ENCODE measurements at regions not wholly inside any gene's neighbourhood (a gene's known extent, or its start where the extent isn't known, plus 50 kb on each side); places are given as distances from the start of the nearest gene placed in this dataset.

GRCh38 chr11:70501051-70501901 lies 102.9 kb downstream of the CTTN start:
- TF ChIP-seq PRDM15 (CRISPR knock-in tag; IDR thresholded peaks at IDR 0.05), result no peak
- TF ChIP-seq POLR2AphosphoS5 (IDR thresholded peaks at IDR 0.05; ENCODE audit: low read depth, low read length), result no peak
- TF ChIP-seq HDAC6 (IDR thresholded peaks at IDR 0.05; ENCODE audit: low read depth, low read length), result no peak
- TF ChIP-seq HIVEP1 (CRISPR knock-in tag; IDR thresholded peaks at IDR 0.05), result no peak
- no peak for TF ChIP-seq POLR2A (IDR thresholded peaks at IDR 0.05; ENCODE audit: insufficient read depth in 1 of 2, low read depth in 2 of 2, low read length in 2 of 2)
- no peak for TF ChIP-seq CEBPB (IDR thresholded peaks at IDR 0.05; ENCODE audit: borderline replicate concordance, low read depth, low read length)
- TF ChIP-seq EZH2 (conservative IDR thresholded peaks at IDR 0.05; ENCODE audit: low read depth, low read length), result no peak
- no peak for TF ChIP-seq CTCF (CRISPR knock-in tag; IDR thresholded peaks at IDR 0.05)
- no peak for TF ChIP-seq CBX5 (CRISPR knock-in tag; IDR thresholded peaks at IDR 0.05; ENCODE audit: borderline replicate concordance)
- no peak for TF ChIP-seq MED1 (CRISPR knock-in tag; IDR thresholded peaks at IDR 0.05)
